Stimulated activated CD4-positive, alpha-beta T cell treated with anti-CD3 and anti-CD28 coated beads, Interleukin-4, amount 100 ng/mL, for 24 hours (primary cell): ENCODE measurements at regions not wholly inside any gene's neighbourhood (a gene's known extent, or its start where the extent isn't known, plus 50 kb on each side); places are given as distances from the start of the nearest gene placed in this dataset.
"Not testable (repeated sequence)": the region's sequence is repeated elsewhere in the genome, so short reads cannot be mapped to it uniquely, and the experiment has no call there.

ENCODE experiments used
- DNase-seq: peaks from one replicate; pipeline ENCODE4 v3.0.0-alpha.2; 2020

DNA sequence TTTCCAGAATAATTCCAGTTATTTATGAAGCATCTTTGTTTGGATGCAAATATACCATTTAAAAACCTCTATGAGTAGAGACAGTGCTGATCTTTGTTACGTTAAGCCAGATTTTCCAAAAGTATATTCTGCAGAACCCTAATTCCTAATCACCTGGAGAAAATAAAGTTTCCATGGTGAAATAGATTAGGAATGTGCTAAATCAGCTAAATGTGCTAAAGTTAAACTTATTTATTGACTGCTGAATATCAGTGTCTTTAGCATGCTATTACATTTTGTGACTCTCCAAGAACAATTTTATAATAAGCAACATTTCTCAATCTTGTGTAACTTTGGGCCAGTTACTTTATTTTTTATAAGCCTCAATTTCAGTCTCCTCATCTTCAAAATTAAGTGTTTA lies 196.3 kb upstream of the NFIA start:
- no peak for DNase-seq

DNA sequence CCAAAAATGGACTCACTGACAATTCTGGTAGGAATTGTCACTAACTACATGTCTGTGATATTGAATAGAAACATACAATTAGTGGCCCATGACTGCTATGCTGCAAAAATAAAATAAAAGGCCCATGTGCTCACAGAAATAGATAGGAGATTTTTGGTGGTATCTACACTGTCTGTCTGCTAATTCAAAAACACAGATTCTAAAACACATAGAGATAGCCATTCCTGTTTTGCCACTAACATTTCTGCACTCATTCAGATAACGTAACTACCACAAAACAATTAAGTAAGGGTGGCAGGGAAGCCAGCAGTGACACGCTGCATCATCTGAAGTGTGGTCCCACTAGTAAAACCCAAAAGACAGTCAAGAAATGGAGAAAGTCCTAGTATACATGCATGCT lies 202.2 kb upstream of the NFIA start:
- no peak for DNase-seq

DNA sequence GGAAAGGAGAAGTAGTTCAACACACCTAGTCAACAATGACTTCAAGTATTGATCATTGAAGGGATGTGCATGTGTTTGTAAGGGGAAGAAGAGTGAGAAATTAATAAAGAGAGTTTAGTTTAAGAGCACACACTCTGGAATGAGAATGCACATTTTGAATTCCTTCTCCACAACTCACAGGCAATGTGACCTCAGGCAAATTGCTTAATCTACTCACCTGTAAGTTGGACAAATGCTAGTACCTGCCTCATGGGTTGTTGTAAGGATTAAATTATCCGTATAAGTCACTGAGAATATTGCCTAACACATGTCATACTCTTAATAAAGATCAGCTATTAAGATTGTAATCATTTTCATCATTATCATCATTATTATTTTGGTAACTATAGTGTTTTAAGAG lies 204.0 kb upstream of the NFIA start:
- DNase-seq = no peak

DNA sequence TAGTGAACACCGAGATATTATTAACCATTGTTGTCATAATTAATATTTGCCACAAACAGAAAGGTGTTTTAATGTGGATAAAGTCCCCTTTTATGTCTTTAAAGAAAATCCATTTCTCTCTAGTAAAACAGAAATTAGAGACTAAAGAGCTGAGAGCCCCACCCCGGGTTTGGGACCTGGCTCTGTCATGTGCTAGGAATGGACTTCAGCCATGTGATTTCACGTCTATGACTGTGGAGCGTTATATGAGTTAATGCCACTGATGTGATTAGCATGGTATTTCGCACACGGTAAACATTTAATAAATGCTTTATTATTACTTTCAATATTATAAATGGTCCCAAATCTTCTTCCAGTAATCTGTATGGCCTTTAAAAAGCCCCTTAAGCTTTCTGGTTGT lies 205.0 kb upstream of the NFIA start:
- no peak for DNase-seq

DNA sequence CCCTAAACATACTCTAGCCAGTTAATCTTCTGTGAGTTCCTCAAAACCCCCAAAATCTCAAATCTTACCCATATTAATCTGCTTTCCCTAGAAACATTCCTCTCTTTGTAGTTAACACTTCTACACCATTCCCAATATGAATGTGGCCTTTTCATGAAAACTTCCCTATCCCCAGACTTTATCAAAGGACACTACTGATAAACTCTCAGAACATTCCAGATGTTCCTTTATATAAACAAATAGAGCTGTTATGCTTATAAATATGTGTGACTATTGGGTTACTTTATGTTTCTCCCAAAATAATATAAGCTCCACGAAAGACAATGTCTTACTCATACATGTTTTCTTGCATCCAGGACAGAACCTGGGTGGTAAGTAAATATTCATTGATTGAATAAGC lies 205.4 kb upstream of the NFIA start:
- DNase-seq = no peak

DNA sequence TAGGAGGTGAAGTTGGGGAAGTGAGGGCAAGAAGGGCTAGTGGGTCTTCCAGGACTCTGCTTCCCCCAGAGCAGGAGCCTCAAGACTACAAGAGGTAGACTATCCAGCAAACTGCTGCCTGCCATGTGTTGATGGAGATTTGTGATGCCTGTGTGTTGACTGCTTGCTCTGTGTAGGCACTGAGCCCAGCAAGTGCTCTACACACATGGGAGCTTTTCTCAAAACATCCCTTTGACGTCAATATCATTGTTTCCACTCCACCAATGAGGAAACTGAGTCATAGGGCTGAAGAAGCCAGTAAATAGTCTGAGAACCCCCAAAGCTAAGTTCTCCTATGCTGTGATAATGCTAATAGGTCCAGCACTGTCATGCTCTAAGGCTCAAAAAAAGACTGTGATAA lies 207.2 kb upstream of the NFIA start:
- DNase-seq = no peak

DNA sequence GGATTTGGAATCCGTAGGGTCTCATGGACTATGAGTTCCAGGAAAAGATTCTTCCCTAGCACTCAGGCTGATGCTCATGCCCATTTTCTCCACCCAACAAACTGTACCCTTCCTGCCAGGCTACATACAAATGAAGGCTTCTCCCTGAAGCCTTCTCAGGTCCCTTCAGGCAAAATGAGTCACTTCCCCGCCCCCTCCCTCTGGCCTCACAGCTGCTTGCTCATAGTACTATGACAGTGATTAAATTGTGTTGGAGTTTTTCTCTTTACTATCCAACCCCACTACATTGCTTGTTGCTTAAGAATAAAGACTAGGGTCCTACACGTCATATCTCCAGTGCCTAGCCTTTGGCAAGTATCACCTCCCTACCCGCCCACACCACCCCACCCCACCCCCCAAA lies 207.6 kb upstream of the NFIA start:
- no peak for DNase-seq

DNA sequence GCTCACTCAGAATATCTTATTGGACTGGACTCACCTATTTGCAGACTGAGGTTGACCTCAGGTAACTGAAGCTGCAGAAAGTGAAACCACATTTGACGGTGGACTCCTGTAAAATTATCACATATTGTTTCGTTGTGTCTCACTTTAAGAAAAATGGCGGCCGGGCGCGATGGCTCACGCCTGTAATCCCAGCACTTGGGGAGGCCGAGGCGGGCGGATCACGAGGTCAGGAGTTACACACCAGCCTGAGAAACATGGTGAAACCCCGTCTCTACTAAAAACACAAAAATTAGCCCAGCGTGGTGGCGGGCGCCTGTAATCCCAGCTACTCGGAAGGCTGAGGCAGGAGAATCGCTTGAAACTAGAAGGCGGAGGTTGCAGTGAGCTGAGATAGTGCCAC lies 209.0 kb upstream of the NFIA start:
- DNase-seq = not testable (repeated sequence)

DNA sequence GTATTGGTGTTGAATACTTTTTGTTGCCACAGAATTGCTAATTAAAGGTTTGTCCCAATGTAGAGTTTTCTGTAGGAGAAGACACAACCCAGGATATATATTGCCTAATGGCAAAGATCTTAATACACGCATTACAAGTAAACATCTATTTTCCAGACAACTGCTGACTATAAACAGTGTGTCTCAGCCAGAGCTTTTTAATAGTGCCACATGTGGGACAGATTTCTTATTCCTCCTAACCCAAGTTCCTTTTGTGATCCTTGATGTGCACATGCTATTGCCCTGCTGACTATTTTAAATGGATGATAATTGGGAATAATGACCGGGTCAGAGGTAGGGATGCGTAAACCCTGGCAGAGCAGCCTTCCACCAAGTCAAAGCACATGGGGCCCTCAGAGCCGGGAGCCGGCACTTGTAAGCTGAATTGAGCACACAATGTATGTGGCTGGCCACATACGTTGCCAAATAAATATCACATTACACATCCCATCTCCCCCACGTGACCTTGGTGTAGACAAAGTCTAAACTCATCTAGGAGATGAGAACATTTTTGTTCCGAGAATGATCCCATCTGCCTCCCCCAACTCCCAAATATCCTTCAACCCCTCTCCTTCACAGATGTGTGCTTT lies 209.8 kb upstream of the NFIA start:
- DNase-seq = no peak

DNA sequence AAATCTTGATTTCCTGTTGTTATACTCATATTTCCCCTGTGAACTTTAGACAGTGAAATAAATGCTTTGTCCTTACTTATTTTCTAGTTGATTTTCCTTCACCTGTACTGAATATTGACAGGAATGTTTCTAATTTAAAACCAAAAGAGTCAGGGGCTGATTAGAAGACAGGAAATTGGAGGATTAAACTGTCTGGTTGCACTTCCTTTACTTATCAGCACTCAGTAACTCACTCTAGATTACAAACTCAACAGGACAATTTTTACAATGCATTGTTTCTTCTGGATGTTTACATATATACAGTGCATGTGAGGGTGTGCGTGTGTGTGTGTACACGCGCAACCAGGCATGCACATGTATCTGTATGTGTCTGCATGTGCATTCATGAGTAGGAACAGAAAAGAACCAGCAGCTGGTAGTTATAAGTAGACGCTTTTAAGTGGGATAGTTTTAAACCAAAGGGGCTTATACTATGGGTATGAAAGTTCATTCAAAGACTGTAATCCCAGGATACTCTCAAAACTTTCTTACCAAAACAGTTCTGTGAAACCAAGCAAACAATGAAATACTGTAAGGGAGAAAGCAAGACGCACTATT lies 212.0 kb upstream of the NFIA start:
- no peak for DNase-seq

DNA sequence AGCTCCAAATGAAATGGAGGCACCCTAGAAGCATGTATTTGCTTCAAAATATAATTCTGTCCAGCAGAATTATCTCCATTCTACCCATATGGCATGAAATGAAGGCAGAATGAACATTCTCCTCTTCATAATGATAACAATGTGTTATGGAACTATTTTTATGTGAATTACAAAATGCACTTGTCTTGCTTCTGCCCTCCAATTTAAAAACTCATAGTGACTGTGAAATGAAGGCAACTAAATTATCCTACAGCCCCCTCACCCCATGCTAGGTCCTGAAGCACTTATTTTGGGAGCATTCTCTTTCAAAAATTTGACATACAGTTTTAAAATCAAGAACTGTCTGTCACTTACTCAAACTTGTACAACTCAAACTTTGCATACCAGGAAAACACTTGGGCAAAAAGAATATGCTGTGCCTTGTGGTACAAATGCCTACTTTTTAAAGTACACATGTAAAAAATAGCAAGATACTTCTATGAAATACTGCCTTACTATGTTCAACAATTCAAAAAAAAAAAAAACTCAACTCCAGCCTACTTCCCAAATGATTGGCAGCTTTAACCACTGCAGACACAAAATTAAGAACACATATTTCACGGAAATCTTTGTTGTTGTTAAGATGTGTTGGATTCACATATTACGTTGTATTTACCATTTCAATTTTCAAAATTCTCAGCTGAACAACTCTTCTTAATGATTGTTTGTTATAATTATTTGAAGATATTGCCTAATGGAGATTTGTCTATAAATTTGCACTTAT lies 213.3 kb upstream of the NFIA start:
- DNase-seq = no peak

DNA sequence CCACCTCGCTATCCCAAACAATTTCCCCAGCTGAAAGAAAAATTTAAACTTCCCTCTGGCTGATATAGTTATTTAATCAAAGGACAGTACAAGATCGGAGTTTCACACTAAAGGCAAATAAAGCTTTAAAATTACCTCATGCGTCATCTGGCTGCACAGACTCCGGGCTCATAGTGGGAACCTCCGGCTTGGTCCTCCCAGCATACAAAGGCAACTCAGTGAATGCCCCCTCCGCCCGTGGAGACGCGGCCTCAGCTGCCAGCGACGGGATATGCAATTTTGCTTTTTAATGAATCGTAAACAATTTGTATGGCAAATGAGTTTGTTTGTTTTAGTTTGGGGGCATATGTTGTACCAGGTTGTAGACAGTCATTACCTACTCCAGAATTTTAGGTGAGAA lies 214.6 kb upstream of the NFIA start:
- no peak for DNase-seq

DNA sequence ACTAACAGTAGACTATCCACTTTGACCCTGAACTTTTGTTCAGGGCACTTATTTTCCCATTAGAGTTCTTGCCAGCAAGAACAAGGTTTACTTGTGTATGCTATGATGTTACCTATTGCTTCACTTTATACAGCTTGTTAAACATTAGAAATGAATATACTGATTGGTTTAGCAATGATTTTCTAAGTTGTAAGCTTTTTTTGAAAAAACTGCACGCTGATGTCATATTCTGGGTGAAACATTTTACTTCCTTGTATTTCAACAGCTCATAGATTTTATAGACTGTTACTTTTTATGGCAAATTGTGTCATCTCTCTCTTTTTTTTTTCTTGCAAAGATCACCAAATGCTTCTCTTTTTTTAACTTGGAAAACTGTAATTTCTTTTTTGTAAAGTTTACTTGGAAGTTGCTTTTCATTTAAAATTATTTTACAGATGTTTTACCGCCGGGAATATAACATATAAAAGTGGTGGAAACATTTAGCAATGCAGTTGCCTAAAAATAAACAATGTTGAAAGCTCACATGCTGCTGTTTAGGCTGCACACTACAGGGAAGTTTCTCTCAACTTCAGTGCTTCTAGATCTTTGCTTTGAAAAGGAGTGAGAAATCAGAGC lies 215.3 kb upstream of the NFIA start:
- DNase-seq = no peak

DNA sequence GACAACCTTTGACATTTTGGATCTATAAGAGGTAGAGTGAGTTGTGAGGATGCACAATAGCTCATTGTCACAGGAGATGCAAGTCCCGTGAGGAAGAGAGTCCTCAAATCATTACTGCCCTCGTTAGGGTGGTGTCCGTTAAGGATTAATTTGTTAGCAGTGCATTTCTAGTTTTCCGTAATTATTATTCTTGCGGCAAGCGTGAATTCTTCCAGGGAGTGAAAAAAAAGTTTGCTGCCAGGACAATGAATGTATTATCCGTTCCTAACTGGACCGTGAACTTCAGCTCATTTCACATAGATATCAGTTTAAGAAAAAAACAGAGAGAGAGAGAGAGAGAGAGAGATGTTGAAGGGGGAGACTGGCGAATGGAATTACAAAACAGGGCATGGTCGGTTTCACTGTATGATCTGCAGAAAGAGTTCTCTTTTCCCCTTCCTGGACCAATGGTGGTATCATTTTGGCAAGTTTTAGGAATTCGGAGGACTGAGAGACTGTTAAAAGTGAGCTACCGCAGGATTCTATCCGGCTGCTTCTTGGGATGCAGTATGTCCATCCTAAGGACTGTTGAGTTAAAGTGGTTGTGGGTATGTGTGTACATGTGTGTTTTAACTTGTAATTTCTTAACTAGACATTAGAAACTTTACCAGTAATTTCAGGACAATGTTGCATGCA lies 216.0 kb upstream of the NFIA start:
- DNase-seq = no peak

DNA sequence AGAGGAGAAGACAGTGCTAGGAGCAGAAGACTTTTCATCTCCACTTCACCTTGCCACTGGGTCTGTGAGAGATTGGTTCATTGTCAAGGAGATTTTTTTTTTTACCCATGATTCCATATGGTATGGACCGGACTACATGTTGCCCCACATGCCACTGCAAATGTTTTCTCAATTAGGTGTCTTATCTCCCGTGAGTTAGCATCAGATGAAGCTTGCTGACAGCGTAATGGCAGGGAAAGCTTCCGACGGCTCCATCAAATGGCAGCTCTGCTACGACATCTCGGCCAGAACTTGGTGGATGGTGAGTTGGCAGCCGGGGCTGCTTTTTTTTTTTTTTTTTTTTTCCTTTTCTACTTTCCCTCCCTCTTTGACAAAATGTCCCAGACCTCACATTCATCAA lies 217.2 kb upstream of the NFIA start:
- no peak for DNase-seq

DNA sequence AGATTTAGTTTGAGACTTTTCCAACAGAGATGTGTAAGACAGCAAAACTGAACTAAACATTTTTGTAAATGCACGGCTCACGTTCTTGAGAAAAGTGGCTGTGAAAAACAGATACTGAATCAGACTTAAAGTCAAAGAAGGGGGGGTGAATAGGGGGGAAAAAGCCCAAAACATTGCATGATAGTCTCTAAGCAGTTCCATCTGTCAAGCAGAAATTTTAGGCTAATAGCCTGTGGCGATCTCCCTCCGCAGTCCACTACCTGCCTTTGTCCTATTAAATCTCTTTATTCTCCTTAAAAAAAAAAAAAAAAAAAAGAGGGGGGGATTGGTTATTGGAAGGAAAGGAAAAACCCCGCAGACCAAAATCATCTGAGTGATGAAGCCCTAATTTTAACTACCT lies 217.6 kb upstream of the NFIA start:
- no peak for DNase-seq

DNA sequence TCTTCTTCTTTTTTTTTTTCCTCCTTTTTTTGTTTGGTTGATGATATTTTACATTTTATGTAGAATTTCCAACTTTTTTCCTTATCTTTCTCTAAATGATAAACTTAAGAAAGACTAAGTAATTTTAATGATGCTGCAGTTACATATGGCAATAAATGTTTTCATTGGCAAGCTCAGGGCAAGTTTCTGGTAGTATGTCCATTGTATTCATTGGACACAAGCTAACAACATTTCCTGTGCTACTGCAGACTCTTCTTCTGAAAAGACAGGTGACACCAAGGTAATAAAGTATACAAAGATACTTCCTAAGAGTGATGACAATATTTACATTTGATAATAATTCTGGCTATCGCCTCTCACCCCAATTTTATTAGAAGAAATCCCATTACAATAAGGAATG lies 219.2 kb upstream of the NFIA start:
- no peak for DNase-seq

DNA sequence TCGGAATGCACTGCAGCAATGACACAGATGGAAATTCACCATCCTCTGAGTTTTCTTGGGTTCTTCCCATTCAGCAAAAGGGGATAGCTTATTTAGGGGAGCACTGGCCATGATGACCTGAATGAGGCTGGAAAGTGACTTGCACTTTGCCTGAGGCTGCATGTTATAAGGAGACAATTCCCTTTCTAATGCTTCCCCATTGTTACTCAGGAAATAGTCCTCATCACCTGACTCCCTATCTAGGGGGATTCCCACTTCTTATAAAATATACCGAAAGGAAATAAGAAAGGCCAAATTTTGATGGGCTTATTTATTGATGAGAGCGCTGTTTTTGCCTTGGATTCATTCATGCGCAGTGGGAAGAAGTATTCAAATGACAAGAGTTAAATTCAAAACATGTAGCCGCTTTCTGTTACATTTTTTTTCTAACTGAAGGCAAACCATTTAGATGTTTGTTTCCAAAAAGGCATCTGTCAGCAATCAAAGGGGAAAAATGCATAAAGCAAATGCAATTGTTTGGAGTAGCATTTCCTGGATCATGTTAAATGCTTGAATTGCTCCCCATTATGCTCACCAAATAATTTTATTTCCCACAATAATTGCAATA lies 220.3 kb upstream of the NFIA start:
- no peak for DNase-seq

DNA sequence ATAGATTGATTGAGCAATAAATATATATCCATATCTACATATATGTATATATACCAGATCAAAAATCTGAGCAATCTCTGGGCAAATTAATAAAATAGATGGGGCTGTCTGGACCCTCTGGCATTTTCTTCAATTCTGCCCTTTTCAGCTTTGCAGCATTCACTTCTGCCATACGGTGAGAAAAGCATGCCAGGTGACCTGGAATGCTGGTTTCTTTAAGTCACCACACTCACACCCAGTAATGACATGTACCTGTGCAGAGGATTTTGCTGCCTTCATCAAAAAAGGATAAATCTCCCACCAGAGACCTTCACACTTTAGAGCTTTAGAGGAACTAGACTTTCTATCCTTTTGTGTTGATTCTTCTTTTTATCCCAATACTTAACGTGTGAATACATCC lies 223.2 kb upstream of the NFIA start:
- no peak for DNase-seq

DNA sequence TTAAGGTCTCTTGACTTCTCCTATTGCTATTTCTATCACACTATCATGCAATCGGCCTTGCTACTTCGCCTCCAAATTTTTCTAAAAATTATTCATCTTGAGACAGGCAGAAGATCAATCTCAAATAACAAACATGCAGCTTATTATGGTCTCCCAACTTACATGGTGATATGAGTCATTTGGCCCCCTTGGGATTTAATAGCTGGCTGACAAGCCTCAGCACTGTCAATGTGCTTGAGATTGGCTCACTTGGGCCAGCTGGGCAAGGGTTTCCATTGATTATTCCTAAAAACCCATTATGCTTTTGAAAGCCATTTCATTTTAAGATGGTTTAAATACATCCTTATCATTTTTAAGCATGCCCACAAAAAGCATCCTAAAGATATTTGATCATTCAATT lies 224.5 kb upstream of the NFIA start:
- no peak for DNase-seq

DNA sequence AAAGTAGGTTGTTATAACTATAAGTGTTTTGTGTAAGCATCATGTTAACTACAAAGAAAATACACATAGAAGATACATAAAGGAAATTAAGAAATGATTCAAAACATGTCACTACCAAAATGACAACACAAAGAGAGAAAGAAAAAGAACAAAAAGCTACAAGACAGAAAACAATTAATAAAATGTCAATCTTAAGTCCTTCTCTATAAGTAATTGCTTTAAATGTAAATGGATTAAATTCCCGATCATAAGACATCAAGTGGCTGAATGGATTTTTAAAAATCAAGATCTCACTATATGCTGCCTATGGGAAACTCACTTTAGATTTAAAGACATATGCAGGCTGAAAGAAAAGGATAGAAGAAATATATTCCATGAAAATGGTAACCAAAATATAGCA lies 232.3 kb upstream of the NFIA start:
- DNase-seq = no peak

DNA sequence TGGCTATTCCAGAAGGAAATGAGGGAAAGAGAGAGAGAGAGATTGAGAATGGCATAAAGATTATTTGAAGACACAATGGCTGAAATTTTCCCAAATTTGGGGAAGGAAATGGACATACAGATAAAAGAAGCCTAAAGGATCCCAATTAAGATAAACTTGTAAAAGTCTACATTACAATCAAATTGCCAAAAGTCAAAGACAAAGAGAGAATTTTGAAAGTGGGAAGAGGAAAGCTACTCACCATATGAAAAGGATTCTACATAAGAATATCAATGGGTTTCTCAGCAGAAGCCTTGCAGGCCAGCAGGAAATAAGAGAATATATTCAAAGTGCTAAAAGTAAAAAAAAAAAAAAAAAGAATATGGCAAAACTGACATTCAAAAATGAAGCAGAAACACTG lies 233.0 kb upstream of the NFIA start:
- DNase-seq = no peak

DNA sequence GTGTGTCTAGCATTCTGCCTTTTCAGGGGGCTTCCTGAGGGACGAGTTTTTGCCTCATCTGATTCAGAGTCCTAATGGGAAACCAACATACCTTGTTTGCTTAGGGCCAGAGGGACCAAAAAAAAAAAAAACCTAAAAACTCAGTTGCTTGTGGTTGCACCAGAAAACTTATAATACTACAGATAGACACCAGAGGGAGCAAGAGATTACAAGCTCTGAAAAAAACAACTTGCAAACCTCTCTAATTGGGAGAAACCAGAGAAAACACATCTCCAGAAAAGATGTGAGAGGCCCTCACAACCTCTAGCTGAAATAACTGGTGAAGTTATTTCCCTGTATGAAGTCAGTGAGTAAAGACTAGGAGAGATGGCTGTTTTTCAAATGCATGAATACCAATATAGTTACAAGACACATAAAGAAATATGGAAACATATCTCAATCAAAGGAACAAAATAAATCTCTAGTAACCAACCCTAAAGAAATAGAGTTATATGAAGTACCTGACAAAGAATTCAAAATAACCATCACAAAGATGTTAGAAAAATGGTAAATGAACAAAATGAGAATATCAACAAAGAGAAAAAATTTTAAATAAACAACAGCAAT lies 233.7 kb upstream of the NFIA start:
- no peak for DNase-seq
